Osteoblast (primary cell): ENCODE measurements at regions not wholly inside any gene's neighbourhood (a gene's known extent, or its start where the extent isn't known, plus 50 kb on each side); places are given as distances from the start of the nearest gene placed in this dataset.

Source experiments
- DNase-seq: peaks from one replicate; pipeline ENCODE4 v3.0.0; 2011; ENCODE audit warnings: low spot score, mixed read lengths; ENCODE audit not compliant: insufficient read length; ENCODE audit errors: missing footprints
- H2AFZ ChIP-seq: 2 replicates; pipeline ENCODE4 v1.6.0; 2011; ENCODE audit warnings: mild to moderate bottlenecking, low read length
- H3K27ac ChIP-seq: 2 replicates; pipeline ENCODE4 v1.5.1; 2011; ENCODE audit warnings: mild to moderate bottlenecking, low read depth, low read length, moderate library complexity
- H3K27me3 ChIP-seq: 2 replicates; pipeline ENCODE4 v1.6.0; 2012; ENCODE audit warnings: mild to moderate bottlenecking, control low read depth, inconsistent platforms, low read length, moderate library complexity; ENCODE audit not compliant: insufficient read depth
- H3K36me3 ChIP-seq: 2 replicates; pipeline ENCODE4 v1.5.1; 2011; ENCODE audit warnings: mild to moderate bottlenecking, low read length, control low read depth, moderate library complexity; ENCODE audit not compliant: insufficient read depth
- H3K4me1 ChIP-seq: 2 replicates; pipeline ENCODE4 v1.5.1; 2011; ENCODE audit warnings: mild to moderate bottlenecking, low read length, control low read depth, moderate library complexity; ENCODE audit not compliant: insufficient read depth
- H3K4me2 ChIP-seq: 2 replicates; pipeline ENCODE4 v1.6.0; 2011; ENCODE audit warnings: mild to moderate bottlenecking, low read length; ENCODE audit not compliant: insufficient read depth
- H3K4me3 ChIP-seq: fragments of 200-600 bp; sonication (generic); 3 replicates; pipeline ENCODE4 v1.5.1; 2012; ENCODE audit warnings: mild to moderate bottlenecking, low read length, inconsistent platforms; ENCODE audit not compliant: insufficient read depth
- H3K79me2 ChIP-seq: 2 replicates; pipeline ENCODE4 v1.6.0; 2012; ENCODE audit warnings: mild to moderate bottlenecking, low read length, control low read depth, inconsistent platforms; ENCODE audit not compliant: insufficient read depth
- H3K9me3 ChIP-seq: 2 replicates; pipeline ENCODE4 v1.5.1; 2011; ENCODE audit warnings: low read depth, low read length, control low read depth
- H4K20me1 ChIP-seq: 2 replicates; pipeline ENCODE4 v1.6.0; 2012; ENCODE audit warnings: mild to moderate bottlenecking, low read length, control low read depth; ENCODE audit not compliant: insufficient read depth
- TF ChIP-seq, protein P1 (sequence below): IDR thresholded peaks from 2 replicates; pipeline ENCODE4 v1.5.1; 2011; ENCODE audit warnings: mild to moderate bottlenecking, low read depth, low read length, moderate library complexity; ENCODE audit errors: extremely low read depth

DNA sequence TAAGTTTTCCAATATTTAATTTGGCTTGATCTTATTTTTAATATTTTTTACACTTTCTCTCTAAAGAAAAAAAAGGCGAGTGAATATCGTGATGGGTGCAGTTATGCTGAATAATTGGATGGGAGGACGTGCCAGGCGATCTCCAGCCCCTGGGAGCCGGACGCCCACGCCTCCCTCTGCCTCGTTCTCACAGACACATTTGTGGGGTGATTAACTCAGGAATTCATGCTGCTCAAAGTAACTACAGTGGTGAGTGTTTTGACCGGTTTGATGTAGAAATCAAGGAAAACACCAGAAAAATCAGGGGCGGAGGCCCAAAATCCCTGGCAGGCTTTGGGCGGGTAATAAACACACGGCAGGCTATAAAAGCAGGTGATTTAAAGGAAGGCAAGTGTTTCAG is 736.8 kb upstream of the SALL3 start:
- TF ChIP-seq, protein P1, sequence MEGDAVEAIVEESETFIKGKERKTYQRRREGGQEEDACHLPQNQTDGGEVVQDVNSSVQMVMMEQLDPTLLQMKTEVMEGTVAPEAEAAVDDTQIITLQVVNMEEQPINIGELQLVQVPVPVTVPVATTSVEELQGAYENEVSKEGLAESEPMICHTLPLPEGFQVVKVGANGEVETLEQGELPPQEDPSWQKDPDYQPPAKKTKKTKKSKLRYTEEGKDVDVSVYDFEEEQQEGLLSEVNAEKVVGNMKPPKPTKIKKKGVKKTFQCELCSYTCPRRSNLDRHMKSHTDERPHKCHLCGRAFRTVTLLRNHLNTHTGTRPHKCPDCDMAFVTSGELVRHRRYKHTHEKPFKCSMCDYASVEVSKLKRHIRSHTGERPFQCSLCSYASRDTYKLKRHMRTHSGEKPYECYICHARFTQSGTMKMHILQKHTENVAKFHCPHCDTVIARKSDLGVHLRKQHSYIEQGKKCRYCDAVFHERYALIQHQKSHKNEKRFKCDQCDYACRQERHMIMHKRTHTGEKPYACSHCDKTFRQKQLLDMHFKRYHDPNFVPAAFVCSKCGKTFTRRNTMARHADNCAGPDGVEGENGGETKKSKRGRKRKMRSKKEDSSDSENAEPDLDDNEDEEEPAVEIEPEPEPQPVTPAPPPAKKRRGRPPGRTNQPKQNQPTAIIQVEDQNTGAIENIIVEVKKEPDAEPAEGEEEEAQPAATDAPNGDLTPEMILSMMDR, result no peak
- no peak for DNase-seq
- H2AFZ ChIP-seq, result no peak overlapping the region
- no peak overlapping the region for H3K4me3 ChIP-seq
- no peaks in the 10 kb centered on the region for H3K27me3 ChIP-seq
- H3K4me1 ChIP-seq, result no peaks in the 10 kb centered on the region
- no peak overlapping the region for H3K4me2 ChIP-seq
- H3K79me2 ChIP-seq, result no peaks in the 10 kb centered on the region
- no peaks in the 10 kb centered on the region for H3K36me3 ChIP-seq
- H3K9me3 ChIP-seq, result no peaks in the 10 kb centered on the region
- no peaks in the 10 kb centered on the region for H4K20me1 ChIP-seq
- H3K27ac ChIP-seq, result no peak overlapping the region

DNA sequence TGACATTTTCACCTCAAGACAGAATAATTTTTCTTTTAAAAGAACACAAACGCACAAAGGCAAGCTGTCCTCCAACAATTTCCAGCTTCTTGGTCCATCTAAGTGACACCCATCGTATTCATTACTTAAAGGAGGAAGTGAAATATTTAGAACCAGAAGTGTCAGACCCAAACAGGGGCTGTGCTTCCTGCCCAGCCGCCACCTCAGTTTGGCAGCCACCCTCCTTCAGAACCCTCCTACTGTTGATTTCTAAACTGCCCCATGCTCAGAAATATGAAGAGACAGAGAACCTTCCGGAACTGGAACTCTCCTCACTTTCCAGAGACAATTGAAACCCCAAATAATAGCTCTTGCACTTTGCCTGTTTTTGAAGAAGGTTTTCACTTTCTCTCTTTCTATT is 734.8 kb upstream of the SALL3 start:
- H3K27me3 ChIP-seq, result no peaks in the 10 kb centered on the region
- H4K20me1 ChIP-seq, result no peaks in the 10 kb centered on the region
- no peak overlapping the region for H3K4me3 ChIP-seq
- no peak overlapping the region for H2AFZ ChIP-seq
- no peaks in the 10 kb centered on the region for H3K36me3 ChIP-seq
- TF ChIP-seq, protein P1, result no peak
- DNase-seq, result no peak
- no peaks in the 10 kb centered on the region for H3K4me1 ChIP-seq
- H3K79me2 ChIP-seq, result no peaks in the 10 kb centered on the region
- H3K4me2 ChIP-seq, result no peak overlapping the region
- no peak overlapping the region for H3K27ac ChIP-seq
- no peaks in the 10 kb centered on the region for H3K9me3 ChIP-seq

DNA sequence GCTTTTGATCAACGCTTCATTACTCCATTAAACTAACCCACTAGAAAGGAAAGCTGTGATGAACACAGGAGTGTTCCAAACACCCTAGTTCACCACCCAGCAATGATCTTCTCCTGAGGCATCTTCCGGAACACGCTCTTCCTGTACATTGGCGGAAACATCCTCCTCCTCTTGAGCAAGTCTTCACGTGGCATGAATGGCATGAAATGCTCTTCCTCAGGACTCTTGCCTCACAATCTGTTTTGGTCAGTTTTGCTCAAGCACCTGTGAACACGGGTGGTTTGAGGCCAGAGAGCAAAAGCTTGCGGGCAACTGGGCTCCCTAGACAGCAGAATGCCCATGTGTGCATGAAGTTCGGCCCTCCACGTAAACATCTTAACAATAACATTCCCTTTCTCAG is 734.2 kb upstream of the SALL3 start:
- Histone ChIP-seq H3K36me3 (no peaks in the 10 kb centered on the region), H3K79me2 (no peaks in the 10 kb centered on the region), H3K4me2 (no peak overlapping the region), H2AFZ (no peak overlapping the region), H3K27ac (no peak overlapping the region), H3K4me1 (no peaks in the 10 kb centered on the region), H3K27me3 (no peaks in the 10 kb centered on the region), H3K4me3 (no peak overlapping the region), H4K20me1 (no peaks in the 10 kb centered on the region), H3K9me3 (no peaks in the 10 kb centered on the region)
- no peak for DNase-seq
- TF ChIP-seq, protein P1, result no peak

DNA sequence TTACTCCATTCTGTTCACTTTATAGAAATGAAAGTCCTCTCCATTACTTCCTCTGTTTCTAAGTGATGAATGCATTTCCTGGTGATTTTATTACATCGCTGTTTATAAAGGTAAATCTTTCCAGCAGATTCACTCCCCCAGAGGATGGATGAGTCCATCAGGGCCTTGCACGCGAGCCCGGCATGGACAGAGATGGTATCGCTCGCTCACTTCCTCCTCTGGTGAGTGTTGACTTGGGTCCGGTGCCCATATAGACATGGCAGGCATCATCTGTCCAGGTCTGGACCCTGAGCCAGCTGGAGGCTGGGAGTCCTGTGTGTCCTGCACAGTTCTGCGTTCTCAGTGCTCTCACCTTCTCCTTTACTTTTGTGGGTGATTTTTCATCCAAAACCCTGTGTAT is 733.6 kb upstream of the SALL3 start:
- no peaks in the 10 kb centered on the region for H3K36me3 ChIP-seq
- TF ChIP-seq, protein P1, result no peak
- no peaks in the 10 kb centered on the region for H3K27me3 ChIP-seq
- no peak for DNase-seq
- no peaks in the 10 kb centered on the region for H3K9me3 ChIP-seq
- H3K4me3 ChIP-seq, result no peak overlapping the region
- H4K20me1 ChIP-seq, result no peaks in the 10 kb centered on the region
- H3K4me2 ChIP-seq, result no peak overlapping the region
- H3K27ac ChIP-seq, result no peak overlapping the region
- H3K4me1 ChIP-seq, result no peaks in the 10 kb centered on the region
- no peak overlapping the region for H2AFZ ChIP-seq
- no peaks in the 10 kb centered on the region for H3K79me2 ChIP-seq
